Neuronal stem cell (in vitro differentiated cells): ENCODE measurements at regions not wholly inside any gene's neighbourhood (a gene's known extent, or its start where the extent isn't known, plus 50 kb on each side); places are given as distances from the start of the nearest gene placed in this dataset.

ENCODE experiments used
- DNase-seq: peaks from one replicate; pipeline ENCODE4 v3.0.0-alpha.2; 2013; ENCODE audit warnings: low spot score
- H2AFZ ChIP-seq: one replicate; pipeline ENCODE4 v1.6.1; 2013; ENCODE audit warnings: mild to moderate bottlenecking, low read length, inconsistent platforms
- H2AK5ac ChIP-seq: 2 replicates; pipeline ENCODE4 v1.6.1; 2013; ENCODE audit warnings: low read depth, mild to moderate bottlenecking, inconsistent platforms, low read length, moderate library complexity, mixed read lengths
- H2BK120ac ChIP-seq: 2 replicates; pipeline ENCODE4 v1.6.1; 2013; ENCODE audit warnings: low read depth, mild to moderate bottlenecking, inconsistent platforms, low read length, moderate library complexity, mixed read lengths
- H2BK12ac ChIP-seq: one replicate; pipeline ENCODE4 v1.6.1; 2013; ENCODE audit warnings: low read length, inconsistent platforms
- H2BK15ac ChIP-seq: 2 replicates; pipeline ENCODE4 v1.6.1; 2013; ENCODE audit warnings: mild to moderate bottlenecking, low read length, inconsistent platforms, mixed read lengths
- H2BK5ac ChIP-seq: one replicate; pipeline ENCODE4 v1.6.1; 2013; ENCODE audit warnings: inconsistent platforms, mild to moderate bottlenecking, low read length, moderate library complexity
- H3K14ac ChIP-seq: one replicate; pipeline ENCODE4 v1.6.1; 2013; ENCODE audit warnings: low read length, inconsistent platforms
- H3K18ac ChIP-seq: 2 replicates; pipeline ENCODE4 v1.6.1; 2013; ENCODE audit warnings: low read length, inconsistent platforms
- H3K23ac ChIP-seq: 2 replicates; pipeline ENCODE4 v1.6.1; 2013; ENCODE audit warnings: low read depth, mild to moderate bottlenecking, mixed read lengths, low read length, inconsistent platforms; ENCODE audit not compliant: poor library complexity
- H3K27ac ChIP-seq: replicated peaks from 3 replicates; pipeline ENCODE4 v1.5.1; 2013; ENCODE audit warnings: low read length, inconsistent platforms
- H3K27me3 ChIP-seq, 3 experiments: 2 replicates each; pipeline ENCODE4 v1.6.1; 2013; ENCODE audit warnings: low read length in 3 of 3, mild to moderate bottlenecking in 2 of 3, inconsistent platforms in 1 of 3, low read depth in 1 of 3, mixed read lengths in 1 of 3, moderate library complexity in 1 of 3; ENCODE audit not compliant: control insufficient read depth in 3 of 3, insufficient read depth in 3 of 3
- H3K36me3 ChIP-seq, 2 donors: replicated peaks in 1 of 2; 2 replicates each; pipeline ENCODE4 v1.6.1; 2013; ENCODE audit warnings: low read length in 2 of 2; ENCODE audit not compliant: control insufficient read depth in 2 of 2, insufficient read depth in 2 of 2
- H3K4ac ChIP-seq: 2 replicates; pipeline ENCODE4 v1.6.1; 2013; ENCODE audit warnings: inconsistent platforms, mild to moderate bottlenecking, low read length, moderate library complexity
- H3K4me1 ChIP-seq, 2 donors: 1 replicate in 1 of 2; 2 replicates in 1 of 2; pipeline ENCODE4 v1.6.1; 2013; ENCODE audit warnings: low read length in 2 of 2, low read depth in 1 of 2; ENCODE audit not compliant: control insufficient read depth in 2 of 2, insufficient read depth in 1 of 2
- H3K4me2 ChIP-seq: one replicate; pipeline ENCODE4 v1.6.1; 2013; ENCODE audit warnings: mild to moderate bottlenecking, low read length, inconsistent platforms; ENCODE audit not compliant: insufficient read depth, poor library complexity, severe bottlenecking
- H3K4me3 ChIP-seq, 2 donors: 2 replicates each; pipeline ENCODE4 v1.5.1; 2013; ENCODE audit warnings: low read length in 2 of 2, mild to moderate bottlenecking in 2 of 2, inconsistent platforms in 1 of 2, moderate library complexity in 1 of 2
- H3K79me1 ChIP-seq: one replicate; pipeline ENCODE4 v1.6.1; 2013; ENCODE audit warnings: low read depth, mild to moderate bottlenecking, inconsistent platforms, low read length, moderate library complexity
- H3K9ac ChIP-seq: one replicate; pipeline ENCODE4 v1.6.1; 2013; ENCODE audit warnings: mild to moderate bottlenecking, low read depth, low read length, inconsistent platforms; ENCODE audit not compliant: poor library complexity
- H3K9me3 ChIP-seq, 2 donors: replicated peaks in 1 of 2; 2 replicates each; pipeline versions ENCODE3 to v1.6.1; 2013; ENCODE audit warnings: low read length in 2 of 2, mild to moderate bottlenecking in 2 of 2, inconsistent platforms in 1 of 2, low read depth in 1 of 2, mixed read lengths in 1 of 2, moderate library complexity in 1 of 2; ENCODE audit not compliant: control insufficient read depth in 2 of 2, insufficient read depth in 1 of 2
- H4K8ac ChIP-seq: one replicate; pipeline ENCODE4 v1.6.1; 2013; ENCODE audit warnings: low read depth, mild to moderate bottlenecking, inconsistent platforms, low read length, moderate library complexity
- H4K91ac ChIP-seq: one replicate; pipeline ENCODE4 v1.6.1; 2013; ENCODE audit warnings: low read length, low read depth, mild to moderate bottlenecking, inconsistent platforms; ENCODE audit not compliant: poor library complexity
- WGBS, 2 donors: extraction: QIAGEN DNeasy Blood & Tissue Kit; methylation state at CpG; one replicate each; pipeline ENCODE4 v1.1.7; 2013; ENCODE audit warnings: missing lambda C conversion rate in 2 of 2, mixed read lengths in 1 of 2; ENCODE audit not compliant: insufficient read length in 2 of 2, insufficient replicate concordance in 1 of 2; ENCODE audit errors: extremely low coverage in 2 of 2; 5-methylcytosine and 5-hydroxymethylcytosine counted together

GRCh38 chr1:37281354-37281753 is 193.0 kb upstream of the ZC3H12A start:
- Histone ChIP-seq H2BK120ac (no peak overlapping the region), H3K9ac (no peak overlapping the region), H4K8ac (no peak overlapping the region), H2BK15ac (no peak overlapping the region), H3K27me3 (no peaks in the 10 kb centered on the region), H2AK5ac (no peak overlapping the region), H4K91ac (no peak overlapping the region), H3K4me2 (no peak overlapping the region), H2AFZ (no peak overlapping the region), H3K4me3 (no peak overlapping the region), H3K36me3 (no peaks in the 10 kb centered on the region), H3K18ac (no peak overlapping the region), H3K79me1 (no peaks in the 10 kb centered on the region), H2BK12ac (no peak overlapping the region), H3K4ac (no peak overlapping the region), H3K23ac (no peak overlapping the region), H3K4me1 (no peaks in the 10 kb centered on the region), H3K27ac (no peak overlapping the region), H3K14ac (no peak overlapping the region), H3K9me3 (peaks cover 0 to 4% of the 10 kb centered on the region in 2 donors), H2BK5ac (no peak overlapping the region)
- DNase-seq, result no peak
- no CpG with 5 or more reads among the region's 3 CpGs for WGBS, 2 donors

- no peak overlapping the region for H3K14ac ChIP-seq
- no peak overlapping the region for H3K9ac ChIP-seq
- no peak overlapping the region for H3K18ac ChIP-seq
- H3K79me1 ChIP-seq, result no peaks in the 10 kb centered on the region
- no peaks in the 10 kb centered on the region for H3K36me3 ChIP-seq
- H3K4me2 ChIP-seq, result no peak overlapping the region
- H3K4ac ChIP-seq, result no peak overlapping the region
- no peak overlapping the region for H4K91ac ChIP-seq
- H2BK120ac ChIP-seq, result no peak overlapping the region
- H2AK5ac ChIP-seq, result no peak overlapping the region
- H3K9me3 ChIP-seq, result peaks cover 0 to 4% of the 10 kb centered on the region in 2 donors
- no peak overlapping the region for H2BK12ac ChIP-seq
- H2AFZ ChIP-seq, result no peak overlapping the region
- no peak overlapping the region for H3K4me3 ChIP-seq
- WGBS, 2 donors, result no CpG with 5 or more reads among the region's 6 CpGs
- no peak overlapping the region for H4K8ac ChIP-seq
- H2BK5ac ChIP-seq, result no peak overlapping the region
- DNase-seq, result no peak
- no peaks in the 10 kb centered on the region for H3K4me1 ChIP-seq
- H2BK15ac ChIP-seq, result no peak overlapping the region
- H3K23ac ChIP-seq, result no peak overlapping the region
- no peak overlapping the region for H3K27ac ChIP-seq
- no peaks in the 10 kb centered on the region for H3K27me3 ChIP-seq
Observed at GRCh38 chr1:37282764-37283163, 191.6 kb upstream of the ZC3H12A start.

- Histone ChIP-seq H3K4ac (no peak overlapping the region), H2AK5ac (no peak overlapping the region), H3K18ac (no peak overlapping the region), H2BK5ac (no peak overlapping the region), H3K4me3 (no peak overlapping the region), H4K8ac (no peak overlapping the region), H3K79me1 (no peaks in the 10 kb centered on the region), H3K27me3 (no peaks in the 10 kb centered on the region), H3K4me2 (no peak overlapping the region), H3K4me1 (no peaks in the 10 kb centered on the region), H3K36me3 (no peaks in the 10 kb centered on the region), H4K91ac (no peak overlapping the region), H2BK120ac (no peak overlapping the region), H3K23ac (no peak overlapping the region), H2BK15ac (no peak overlapping the region), H2AFZ (no peak overlapping the region), H2BK12ac (no peak overlapping the region), H3K9me3 (peaks cover 0 to 4% of the 10 kb centered on the region in 2 donors), H3K27ac (no peak overlapping the region), H3K14ac (no peak overlapping the region), H3K9ac (no peak overlapping the region)
- no CpG with 5 or more reads among the region's 4 CpGs for WGBS, 2 donors
- DNase-seq, result no peak
Observed at GRCh38 chr1:37284053-37284452, 190.3 kb upstream of the ZC3H12A start.

- Histone ChIP-seq H2BK15ac (no peak overlapping the region), H3K4ac (no peak overlapping the region), H3K79me1 (no peaks in the 10 kb centered on the region), H2AK5ac (no peak overlapping the region), H3K36me3 (no peaks in the 10 kb centered on the region), H3K23ac (no peak overlapping the region), H2AFZ (no peak overlapping the region), H3K4me3 (no peak overlapping the region), H3K18ac (no peak overlapping the region), H3K27me3 (no peaks in the 10 kb centered on the region), H3K4me2 (no peak overlapping the region), H4K91ac (no peak overlapping the region), H3K9ac (no peak overlapping the region), H2BK120ac (no peak overlapping the region), H3K4me1 (no peaks in the 10 kb centered on the region), H2BK5ac (no peak overlapping the region), H3K9me3 (no peaks in the 10 kb centered on the region), H3K27ac (no peak overlapping the region), H4K8ac (no peak overlapping the region), H3K14ac (no peak overlapping the region), H2BK12ac (no peak overlapping the region)
- DNase-seq, result no peak
- no CpG with 5 or more reads among the region's 4 CpGs for WGBS, 2 donors
Observed at GRCh38 chr1:37286881-37287280, 187.5 kb upstream of the ZC3H12A start.
